Activated naive CD4-positive, alpha-beta T cell treated with anti-CD3 and anti-CD28 coated beads, Interleukin-2, amount 50 U/mL, for 24 hours (primary cell): ENCODE measurements at regions not wholly inside any gene's neighbourhood (a gene's known extent, or its start where the extent isn't known, plus 50 kb on each side); places are given as distances from the start of the nearest gene placed in this dataset.
"Not testable (repeated sequence)": the region's sequence is repeated elsewhere in the genome, so short reads cannot be mapped to it uniquely, and the experiment has no call there.

ENCODE experiments used
- H3K27ac Mint-ChIP-seq: one replicate; pipeline ENCODE4 v1.8.0; 2021; ENCODE audit warnings: mild to moderate bottlenecking, mixed read lengths
- H3K27me3 Mint-ChIP-seq: one replicate; pipeline ENCODE4 v1.8.0; 2021; ENCODE audit warnings: mixed read lengths
- H3K36me3 Mint-ChIP-seq: one replicate; pipeline ENCODE4 v1.8.0; 2021; ENCODE audit warnings: mixed read lengths
- H3K4me1 Mint-ChIP-seq: one replicate; pipeline ENCODE4 v1.8.0; 2021; ENCODE audit warnings: mixed read lengths
- H3K4me3 Mint-ChIP-seq: one replicate; pipeline ENCODE4 v1.8.0; 2021; ENCODE audit warnings: mild to moderate bottlenecking, mixed read lengths
- H3K9me3 Mint-ChIP-seq: one replicate; pipeline ENCODE4 v1.8.0; 2021; ENCODE audit warnings: mixed read lengths

GRCh38 chr3:124043023-124043422 is 51.1 kb upstream of the ROPN1 start:
- Mint-ChIP-seq H3K36me3 (no peaks in the 10 kb centered on the region), H3K4me1 (no peaks in the 10 kb centered on the region), H3K27ac (no peak overlapping the region), H3K9me3 (no peaks in the 10 kb centered on the region), H3K27me3 (peaks cover 7% of the 10 kb centered on the region), H3K4me3 (no peak overlapping the region)

GRCh38 chr3:124044956-124045355 is 53.0 kb upstream of the ROPN1 start:
- Mint-ChIP-seq H3K36me3 (no peaks in the 10 kb centered on the region), H3K4me3 (no peak overlapping the region), H3K27me3 (peaks cover 12% of the 10 kb centered on the region), H3K27ac (no peak overlapping the region), H3K9me3 (no peaks in the 10 kb centered on the region), H3K4me1 (no peaks in the 10 kb centered on the region)

- Mint-ChIP-seq H3K27ac (no peak overlapping the region), H3K36me3 (no peaks in the 10 kb centered on the region), H3K4me1 (no peaks in the 10 kb centered on the region), H3K27me3 (peaks cover 23% of the 10 kb centered on the region), H3K9me3 (no peaks in the 10 kb centered on the region), H3K4me3 (no peak overlapping the region)
Observed at GRCh38 chr3:124048967-124049798, 57.3 kb upstream of the ROPN1 start.

DNA sequence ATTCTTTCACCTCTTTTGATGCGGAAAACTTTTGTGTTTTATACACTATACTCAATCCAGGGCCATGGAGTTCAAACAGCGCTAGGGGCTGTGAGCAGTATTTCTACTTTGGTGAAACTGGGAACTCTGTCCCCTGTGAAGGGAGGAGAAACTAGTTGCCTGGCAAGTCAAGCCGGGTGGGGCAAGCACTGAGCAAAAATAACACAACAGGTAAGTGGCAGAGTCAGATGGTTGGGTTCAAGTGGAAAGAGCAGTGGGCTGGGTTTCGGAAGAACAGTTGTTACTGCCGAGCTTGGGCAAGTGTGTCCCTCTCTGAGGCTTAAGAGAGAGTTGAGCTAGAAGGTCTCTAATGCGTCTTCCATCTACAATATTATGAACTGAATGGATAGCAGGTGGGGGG is 59.7 kb upstream of the ROPN1 start:
- Mint-ChIP-seq H3K4me1 (no peaks in the 10 kb centered on the region), H3K27ac (no peak overlapping the region), H3K4me3 (no peak overlapping the region), H3K36me3 (no peaks in the 10 kb centered on the region), H3K9me3 (no peaks in the 10 kb centered on the region), H3K27me3 (peaks cover 23% of the 10 kb centered on the region)

GRCh38 chr3:124053871-124054270 is 61.9 kb upstream of the ROPN1 start:
- Mint-ChIP-seq H3K4me3 (no peak overlapping the region), H3K36me3 (no peaks in the 10 kb centered on the region), H3K4me1 (no peaks in the 10 kb centered on the region), H3K27ac (no peak overlapping the region), H3K27me3 (peaks cover 28% of the 10 kb centered on the region), H3K9me3 (no peaks in the 10 kb centered on the region)

DNA sequence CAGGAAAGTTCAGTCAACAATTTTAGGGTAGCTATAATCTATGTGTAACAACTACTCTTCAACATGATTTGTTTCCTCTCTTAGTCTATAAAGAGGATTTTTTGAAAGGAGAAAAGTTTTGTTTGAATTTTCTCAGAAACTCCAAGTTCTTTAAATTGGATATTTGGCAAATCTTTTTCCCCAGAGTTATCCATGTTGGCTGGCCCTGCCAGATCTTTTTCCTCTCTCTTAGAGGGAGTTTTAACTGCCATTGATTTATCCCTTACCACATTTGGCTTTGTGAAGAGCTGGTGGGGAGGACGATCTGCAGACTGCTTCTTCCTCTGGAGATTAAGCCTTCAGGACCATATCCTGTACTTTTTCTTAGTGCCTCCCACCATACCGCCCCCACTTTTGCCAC is 64.9 kb upstream of the ROPN1 start:
- H3K4me1 Mint-ChIP-seq = no peaks in the 10 kb centered on the region
- no peak overlapping the region for H3K27ac Mint-ChIP-seq
- no peaks in the 10 kb centered on the region for H3K9me3 Mint-ChIP-seq
- H3K4me3 Mint-ChIP-seq = no peak overlapping the region
- no peaks in the 10 kb centered on the region for H3K36me3 Mint-ChIP-seq
- H3K27me3 Mint-ChIP-seq = peaks cover 20% of the 10 kb centered on the region

GRCh38 chr3:124057420-124057819 is 65.5 kb upstream of the ROPN1 start:
- H3K4me1 Mint-ChIP-seq = no peaks in the 10 kb centered on the region
- no peak overlapping the region for H3K27ac Mint-ChIP-seq
- H3K4me3 Mint-ChIP-seq = no peak overlapping the region
- peaks cover 20% of the 10 kb centered on the region for H3K27me3 Mint-ChIP-seq
- H3K36me3 Mint-ChIP-seq = no peaks in the 10 kb centered on the region
- H3K9me3 Mint-ChIP-seq = no peaks in the 10 kb centered on the region

GRCh38 chr3:124059580-124059979 is 67.7 kb upstream of the ROPN1 start:
- H3K9me3 Mint-ChIP-seq = no peaks in the 10 kb centered on the region
- no peak overlapping the region for H3K27ac Mint-ChIP-seq
- H3K27me3 Mint-ChIP-seq = peaks cover 15% of the 10 kb centered on the region
- no peaks in the 10 kb centered on the region for H3K4me1 Mint-ChIP-seq
- no peaks in the 10 kb centered on the region for H3K36me3 Mint-ChIP-seq
- no peak overlapping the region for H3K4me3 Mint-ChIP-seq

- Mint-ChIP-seq H3K27me3 (peaks cover 9% of the 10 kb centered on the region), H3K4me1 (no peaks in the 10 kb centered on the region), H3K4me3 (no peak overlapping the region), H3K27ac (no peak overlapping the region), H3K9me3 (no peaks in the 10 kb centered on the region), H3K36me3 (no peaks in the 10 kb centered on the region)
Observed at GRCh38 chr3:124063197-124063909, 71.4 kb upstream of the ROPN1 start.

DNA sequence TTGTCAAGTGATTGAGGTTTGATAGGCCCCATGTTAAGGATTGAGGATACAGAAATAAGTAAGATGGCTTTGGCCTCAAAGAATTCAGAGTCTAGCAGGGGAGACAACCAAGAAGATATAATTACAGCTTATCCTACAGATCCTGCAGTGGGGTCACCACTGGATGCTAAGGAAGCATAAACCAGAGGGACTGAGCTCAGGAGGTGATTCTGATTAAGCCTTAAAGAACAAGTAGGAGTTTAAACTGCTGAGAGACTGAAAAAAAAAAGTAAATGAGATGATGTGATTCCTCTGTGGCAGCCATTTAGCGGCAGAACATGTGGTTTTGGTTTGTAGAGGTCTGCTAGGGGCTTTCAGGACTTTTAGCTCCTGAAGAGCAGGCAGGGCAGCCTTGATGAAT is 72.1 kb upstream of the ROPN1 start:
- Mint-ChIP-seq H3K9me3 (no peaks in the 10 kb centered on the region), H3K27me3 (peaks cover 9% of the 10 kb centered on the region), H3K4me1 (no peaks in the 10 kb centered on the region), H3K4me3 (no peak overlapping the region), H3K36me3 (no peaks in the 10 kb centered on the region), H3K27ac (no peak overlapping the region)

GRCh38 chr3:124066543-124066942 is 74.6 kb upstream of the ROPN1 start:
- not testable (repeated sequence) for H3K9me3 Mint-ChIP-seq, H3K27me3 Mint-ChIP-seq, H3K36me3 Mint-ChIP-seq, H3K4me3 Mint-ChIP-seq, H3K27ac Mint-ChIP-seq, H3K4me1 Mint-ChIP-seq

GRCh38 chr3:124069706-124070105 is 77.8 kb upstream of the ROPN1 start:
- H3K4me3 Mint-ChIP-seq, H3K27ac Mint-ChIP-seq, H3K27me3 Mint-ChIP-seq, H3K9me3 Mint-ChIP-seq, H3K4me1 Mint-ChIP-seq, H3K36me3 Mint-ChIP-seq: not testable (repeated sequence)

DNA sequence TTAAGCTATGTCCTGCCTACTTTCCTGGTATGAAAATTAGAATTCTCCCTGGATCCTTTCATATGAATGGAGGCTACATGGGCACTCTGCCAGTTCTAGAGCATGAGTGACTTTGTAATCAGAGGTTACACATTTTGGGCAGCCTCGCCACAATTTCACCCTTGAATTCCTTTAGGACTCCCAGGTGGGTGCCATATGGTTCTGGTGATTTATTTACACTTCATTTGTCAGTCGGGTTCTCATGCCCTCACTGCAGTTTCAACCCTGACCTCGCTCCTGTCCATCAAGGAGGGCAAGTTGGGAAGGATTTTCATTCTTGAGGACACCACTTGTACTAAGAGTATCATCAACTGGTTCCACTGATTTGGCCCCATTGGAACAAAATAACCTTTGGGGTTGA is 83.2 kb upstream of the ROPN1 start:
- not testable (repeated sequence) for H3K9me3 Mint-ChIP-seq, H3K4me1 Mint-ChIP-seq, H3K4me3 Mint-ChIP-seq, H3K36me3 Mint-ChIP-seq, H3K27ac Mint-ChIP-seq
- peaks cover 12% of the 10 kb centered on the region for H3K27me3 Mint-ChIP-seq

DNA sequence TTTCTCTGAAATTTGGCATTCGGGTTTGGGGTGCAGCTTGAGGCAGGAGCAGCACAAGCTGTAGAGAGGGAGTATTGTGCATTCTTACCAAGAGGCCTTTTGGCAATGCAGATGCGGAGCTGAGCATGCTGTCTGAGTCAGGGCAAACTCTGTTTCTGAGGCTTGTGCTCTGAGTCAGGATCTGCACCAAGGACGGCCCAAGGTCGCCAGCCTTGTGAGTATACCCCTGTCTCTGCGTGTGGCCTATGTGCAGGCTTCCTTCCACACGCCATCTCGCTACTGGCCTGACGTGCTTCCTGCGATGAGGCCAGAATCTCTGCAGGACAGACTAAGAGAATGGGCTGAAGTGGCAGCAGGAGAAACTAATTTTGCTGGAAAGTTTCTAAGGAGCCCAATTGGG is 83.8 kb upstream of the ROPN1 start:
- no peaks in the 10 kb centered on the region for H3K9me3 Mint-ChIP-seq
- H3K27ac Mint-ChIP-seq = no peak overlapping the region
- no peak overlapping the region for H3K4me3 Mint-ChIP-seq
- peaks cover 12% of the 10 kb centered on the region for H3K27me3 Mint-ChIP-seq
- no peaks in the 10 kb centered on the region for H3K36me3 Mint-ChIP-seq
- no peaks in the 10 kb centered on the region for H3K4me1 Mint-ChIP-seq

GRCh38 chr3:124076235-124076634 is 84.3 kb upstream of the ROPN1 start:
- Mint-ChIP-seq H3K4me3 (no peak overlapping the region), H3K27me3 (peaks cover 12% of the 10 kb centered on the region), H3K36me3 (no peaks in the 10 kb centered on the region), H3K27ac (no peak overlapping the region), H3K4me1 (no peaks in the 10 kb centered on the region), H3K9me3 (no peaks in the 10 kb centered on the region)

- H3K36me3 Mint-ChIP-seq = no peaks in the 10 kb centered on the region
- no peak overlapping the region for H3K4me3 Mint-ChIP-seq
- peaks cover 8% of the 10 kb centered on the region for H3K27me3 Mint-ChIP-seq
- H3K27ac Mint-ChIP-seq = no peak overlapping the region
- no peaks in the 10 kb centered on the region for H3K9me3 Mint-ChIP-seq
- no peaks in the 10 kb centered on the region for H3K4me1 Mint-ChIP-seq
Observed at GRCh38 chr3:124078953-124079911, 87.3 kb upstream of the ROPN1 start.
